Astrocyte of the cerebellum (primary cell): ENCODE measurements at regions not wholly inside any gene's neighbourhood (a gene's known extent, or its start where the extent isn't known, plus 50 kb on each side); places are given as distances from the start of the nearest gene placed in this dataset.

Source experiments
- DNase-seq: peaks from one replicate; pipeline ENCODE4 v3.0.0-alpha.2; 2011; ENCODE audit warnings: low read depth
- H3K4me3 ChIP-seq: 2 replicates; pipeline ENCODE4 v1.5.1; 2011; ENCODE audit warnings: mild to moderate bottlenecking, low read depth, low read length, moderate library complexity
- CTCF ChIP-seq: IDR thresholded peaks from 2 replicates; pipeline ENCODE4 v1.5.1; 2012; ENCODE audit warnings: low read length, low read depth, moderate library complexity, mild to moderate bottlenecking; ENCODE audit errors: missing control alignments
- in situ Hi-C: cut with HindIII; loops from 2 replicates; pipeline ENCODE4 v1.10.0; 2017; ENCODE audit warnings: low sequenced_read_pairs

GRCh38 chr6:18837013-18837412 lies 449.9 kb downstream of the RNF144B start:
- H3K4me3 ChIP-seq: no peak overlapping the region
- in situ Hi-C loops: no loop called here
- no peak for TF ChIP-seq CTCF
- no peak for DNase-seq

DNA sequence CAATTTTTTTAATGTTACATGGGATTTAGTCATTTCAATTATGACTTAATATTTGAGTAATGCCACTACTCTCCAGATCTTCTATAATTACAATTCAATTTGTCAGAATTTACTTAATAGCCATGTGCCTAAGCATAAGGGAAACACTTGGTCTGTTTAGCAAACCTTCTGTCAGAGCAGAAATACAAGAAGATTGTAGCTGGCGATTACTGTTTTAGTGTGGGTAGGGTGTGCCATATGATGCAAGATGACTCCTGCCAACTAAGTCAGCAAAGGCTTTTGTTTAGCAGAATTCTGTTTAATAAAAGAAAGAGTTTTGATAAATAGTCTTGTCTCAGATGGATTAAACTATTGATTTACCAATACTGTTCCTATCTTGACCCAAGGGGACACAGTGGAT lies 455.4 kb downstream of the RNF144B start:
- H3K4me3 ChIP-seq: no peak overlapping the region
- no peak for TF ChIP-seq CTCF
- no peak for DNase-seq
- in situ Hi-C loops: no loop called here

GRCh38 chr6:18845896-18846295 lies 458.7 kb downstream of the RNF144B start:
- H3K4me3 ChIP-seq: no peak overlapping the region
- no peak for TF ChIP-seq CTCF
- DNase-seq: no peak
- in situ Hi-C loops: no loop called here

GRCh38 chr6:18846327-18846726 lies 459.2 kb downstream of the RNF144B start:
- H3K4me3 ChIP-seq: no peak overlapping the region
- TF ChIP-seq CTCF: no peak
- in situ Hi-C loops: no loop called here
- DNase-seq: no peak

DNA sequence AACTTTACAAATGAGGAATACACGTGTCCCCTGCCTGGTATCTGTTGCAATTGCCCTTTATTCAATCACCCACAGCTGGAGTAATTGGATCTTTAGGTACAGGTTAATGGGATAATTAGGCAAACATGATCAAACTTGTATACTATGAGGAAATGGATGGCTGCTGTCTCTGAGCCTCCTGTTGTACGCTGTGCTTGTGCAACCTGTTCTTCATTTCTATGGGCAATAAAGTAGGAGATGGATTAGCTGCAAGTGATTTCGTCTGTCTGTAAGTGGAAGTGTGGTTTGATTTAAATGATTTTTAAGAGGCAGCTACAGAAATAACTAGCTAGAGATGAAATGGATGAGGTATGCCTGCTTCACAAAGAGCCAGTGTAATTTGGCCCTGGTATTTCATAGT lies 474.1 kb downstream of the RNF144B start:
- TF ChIP-seq CTCF: no peak
- no peak for DNase-seq
- in situ Hi-C loops: no loop called here
- no peak overlapping the region for H3K4me3 ChIP-seq

GRCh38 chr6:18883268-18883667 lies 496.1 kb downstream of the RNF144B start:
- H3K4me3 ChIP-seq: no peak overlapping the region
- no peak for TF ChIP-seq CTCF
- in situ Hi-C loops: no loop called here
- DNase-seq: no peak

- no peak for TF ChIP-seq CTCF
- H3K4me3 ChIP-seq: no peak overlapping the region
- DNase-seq: no peak
- in situ Hi-C loops: no loop called here
Observed at GRCh38 chr6:18883851-18884250, 496.7 kb downstream of the RNF144B start.
